K562 (cell line): ENCODE measurements at regions not wholly inside any gene's neighbourhood (a gene's known extent, or its start where the extent isn't known, plus 50 kb on each side); places are given as distances from the start of the nearest gene placed in this dataset.

Experiments used
- ATAC-seq: fragments of 200-7000 bp; cut with Tn5 transposase; 3 replicates; pipeline ENCODE4 v1.9.1; 2020; ENCODE audit warnings: moderate library complexity
- BruUV-seq: library from RNA; stranded (reverse); fragments of 400-500 nt; replicated peaks from 2 replicates; lab custom pipeline; 2021; lab: Mats Ljungman, UMichigan
- CTCF ChIA-PET: fragments of 300-600 bp; formaldehyde crosslinking; extraction: SDS; loops from one replicate; lab custom pipeline; 2021; ENCODE audit warnings: low intra/inter-chr PET ratio; lab: Yijun Ruan, JAX
- POLR2A ChIA-PET: fragments of 300-600, 350-650 bp; sonication (Branson Sonifier 250); formaldehyde crosslinking; extraction: SDS; loops from one replicate; lab custom pipeline; 2021; ENCODE audit warnings: antibody characterized with exemption, inconsistent platforms; lab: Yijun Ruan, JAX
- DNase-seq, 4 experiments: peaks; one replicate each; pipeline versions ENCODE4 v3.0.0 to v3.0.0-alpha.2; 2011 to 2018; ENCODE audit warnings: low spot score in 3 of 4, mixed read lengths in 3 of 4; ENCODE audit errors: extremely low read depth in 1 of 4
- FAIRE-seq: peaks from 2 replicates; lab custom pipeline; 2011; peaks lifted over from hg19 to GRCh38; lab: Jason Lieb, UNC
- H2AFZ ChIP-seq: 2 replicates; pipeline ENCODE4 v1.6.0; 2011; ENCODE audit warnings: low read depth, low read length, control low read depth, inconsistent platforms
- H3K27ac ChIP-seq: fragments of 200-600 bp; 3 replicates; pipeline ENCODE4 v1.8.0; 2011; ENCODE audit warnings: low read depth, mild to moderate bottlenecking, control low read depth, inconsistent platforms, low read length, moderate library complexity, mixed read lengths; ENCODE audit errors: extremely low read depth
- H3K27me3 ChIP-seq, 2 experiments: fragments of 300-600 bp in 1 of 2; 2 replicates in 1 of 2; 3 replicates in 1 of 2; pipeline versions ENCODE4 v1.6.0 to v1.8.0; 2011; ENCODE audit warnings: inconsistent platforms in 2 of 2, low read length in 2 of 2, mild to moderate bottlenecking in 1 of 2, mixed read lengths in 1 of 2, moderate library complexity in 1 of 2; ENCODE audit not compliant: control insufficient read depth in 2 of 2, insufficient read depth in 2 of 2
- H3K36me3 ChIP-seq: fragments of 300-600 bp; 3 replicates; pipeline ENCODE4 v1.8.0; 2011; ENCODE audit warnings: mild to moderate bottlenecking, low read length, inconsistent platforms; ENCODE audit not compliant: control insufficient read depth, insufficient read depth
- H3K4me1 ChIP-seq, 2 experiments: fragments of 200-600 bp in 1 of 2; replicated peaks in 1 of 2; 2 replicates in 1 of 2; 3 replicates in 1 of 2; pipeline versions ENCODE4 v1.5.1 to v1.8.0; 2011; ENCODE audit warnings: inconsistent platforms in 2 of 2, low read length in 2 of 2, mild to moderate bottlenecking in 1 of 2, mixed read lengths in 1 of 2, moderate library complexity in 1 of 2; ENCODE audit not compliant: control insufficient read depth in 2 of 2, insufficient read depth in 2 of 2
- H3K4me2 ChIP-seq: 2 replicates; pipeline ENCODE4 v1.6.1; 2011; ENCODE audit warnings: low read length, control low read depth, inconsistent platforms, mixed read lengths; ENCODE audit not compliant: insufficient read depth
- H3K4me3 ChIP-seq: fragments of 200-600 bp; sonication (generic), shearing (Covaris generic); 2 replicates; pipeline ENCODE4 v1.5.1; 2016; ENCODE audit warnings: control low read depth, inconsistent platforms
- H3K79me2 ChIP-seq: fragments of 200-600 bp; 3 replicates; pipeline ENCODE4 v1.8.0; 2011; ENCODE audit warnings: low read length, inconsistent platforms; ENCODE audit not compliant: control insufficient read depth, insufficient read depth
- H3K9ac ChIP-seq, 2 experiments: 2 replicates each; pipeline versions ENCODE4 v1.6.0 to v1.6.1; 2011; ENCODE audit warnings: low read depth in 2 of 2, low read length in 2 of 2, control low read depth in 1 of 2, inconsistent platforms in 1 of 2, mild to moderate bottlenecking in 1 of 2, mixed read lengths in 1 of 2; ENCODE audit not compliant: insufficient read depth in 1 of 2
- H3K9me1 ChIP-seq: one replicate; pipeline ENCODE4 v1.6.0; 2011; ENCODE audit warnings: inconsistent platforms, mild to moderate bottlenecking, low read length, moderate library complexity; ENCODE audit not compliant: control insufficient read depth, insufficient read depth
- H3K9me3 ChIP-seq: replicated peaks from 2 replicates; pipeline ENCODE4 v1.5.1; 2011; ENCODE audit warnings: low read depth, low read length, inconsistent platforms; ENCODE audit not compliant: control insufficient read depth, insufficient read depth
- H4K20me1 ChIP-seq: replicated peaks from 2 replicates; pipeline ENCODE4 v1.6.1; 2011; ENCODE audit warnings: low read length, inconsistent platforms, mixed read lengths; ENCODE audit not compliant: control insufficient read depth, insufficient read depth
- CEBPB ChIP-seq: fragments of 450-650 bp; IDR thresholded peaks from 2 replicates; pipeline ENCODE4 v1.6.1; 2016; ENCODE audit warnings: missing genetic modification characterization, missing compliant biosample characterization
- FOXA3 ChIP-seq, 2 experiments: fragments of 450-650 bp in 1 of 2; sonication (generic) in 1 of 2; formaldehyde crosslinking; IDR thresholded peaks in 1 of 2; conservative IDR thresholded peaks in 1 of 2; 2 replicates each; pipeline versions ENCODE4 v1.4.0 to v1.8.0; 2020 to 2022; ENCODE audit warnings: mild to moderate bottlenecking in 2 of 2, missing genetic modification reagents in 1 of 2
- HNRNPL ChIP-seq: fragments of 200-400 bp; formaldehyde crosslinking; IDR thresholded peaks from 2 replicates; pipeline ENCODE4 v1.6.1; 2017; ENCODE audit warnings: low read depth, mild to moderate bottlenecking, low read length
- HOXB6 ChIP-seq: fragments of 250-450 bp; sonication (Bioruptor Pico); IDR thresholded peaks from 2 replicates; pipeline ENCODE4 v1.5.1; 2022; ENCODE audit warnings: mild to moderate bottlenecking, borderline replicate concordance
- ILK ChIP-seq: fragments of 450-650 bp; IDR thresholded peaks from 2 replicates; pipeline ENCODE4 v1.6.1; 2016; ENCODE audit warnings: missing genetic modification characterization, low read depth, mild to moderate bottlenecking, missing compliant biosample characterization, moderate library complexity, borderline replicate concordance
- MAFK ChIP-seq: IDR thresholded peaks from 2 replicates; pipeline ENCODE4 v1.6.1; 2011; ENCODE audit warnings: low read length, improper control_type of control experiment
- MTA3 ChIP-seq: fragments of 450-650 bp; formaldehyde crosslinking; IDR thresholded peaks from 2 replicates; pipeline ENCODE4 v1.6.1; 2017; ENCODE audit warnings: mild to moderate bottlenecking, borderline replicate concordance
- NR2F6 ChIP-seq: fragments of 450-650 bp; formaldehyde crosslinking; IDR thresholded peaks from 2 replicates; pipeline ENCODE4 v1.4.0; 2020; ENCODE audit warnings: mild to moderate bottlenecking
- RBM22 ChIP-seq: fragments of 200-400 bp; formaldehyde crosslinking; IDR thresholded peaks from 2 replicates; pipeline ENCODE4 v1.6.1; 2018; ENCODE audit warnings: low read length, low read depth; ENCODE audit not compliant: poor library complexity, severe bottlenecking
- SMARCA4 ChIP-seq: fragments of 450-650 bp; IDR thresholded peaks from 2 replicates; pipeline ENCODE4 v1.6.1; 2016
- TAL1 ChIP-seq: fragments of 450-650 bp; IDR thresholded peaks from 2 replicates; pipeline ENCODE4 v1.6.1; 2016; ENCODE audit warnings: mild to moderate bottlenecking
- THRAP3 ChIP-seq: fragments of 450-650 bp; IDR thresholded peaks from 2 replicates; pipeline ENCODE4 v1.6.1; 2016; ENCODE audit warnings: mild to moderate bottlenecking, inconsistent platforms, borderline replicate concordance
- ZBTB11 ChIP-seq, 3 experiments: fragments of 200-800 bp in 1 of 3; fragments of 250-450 bp in 1 of 3; fragments of 450-650 bp in 1 of 3; sonication (Bioruptor Pico) in 1 of 3; sonication (Bioruptor generic) in 1 of 3; formaldehyde crosslinking in 1 of 3; IDR thresholded peaks; 2 replicates each; pipeline versions ENCODE4 v1.6.1 to v1.8.0; 2016 to 2022; ENCODE audit warnings: mild to moderate bottlenecking in 2 of 3, missing genetic modification characterization in 2 of 3, missing compliant biosample characterization in 1 of 3, moderate library complexity in 1 of 3
- ZKSCAN3 ChIP-seq: fragments of 250-450 bp; sonication (Bioruptor Pico); IDR thresholded peaks from 2 replicates; pipeline ENCODE4 v1.4.0; 2020
- ZNF584 ChIP-seq: fragments of 200-800 bp; sonication (Bioruptor generic); IDR thresholded peaks from 2 replicates; pipeline ENCODE4 v1.6.1; 2016; ENCODE audit warnings: low read depth, mild to moderate bottlenecking, missing genetic modification characterization, missing compliant biosample characterization
- ZNF764 ChIP-seq: fragments of 250-450 bp; sonication (Bioruptor Pico); IDR thresholded peaks from 2 replicates; pipeline ENCODE4 v1.4.0; 2020; ENCODE audit warnings: low read depth, mild to moderate bottlenecking, moderate library complexity
- in situ Hi-C: fragments of 300-500 bp; cut with MboI; formaldehyde crosslinking; loops from 4 replicates; pipeline ENCODE4 v1.15.0; 2018; ENCODE audit warnings: inconsistent platforms, mixed read lengths
- intact Hi-C: fragments of 100-400 bp; cut with micrococcal nuclease; formaldehyde crosslinking; loops from 2 replicates; pipeline ENCODE4 v1.14.2; 2022

DNA sequence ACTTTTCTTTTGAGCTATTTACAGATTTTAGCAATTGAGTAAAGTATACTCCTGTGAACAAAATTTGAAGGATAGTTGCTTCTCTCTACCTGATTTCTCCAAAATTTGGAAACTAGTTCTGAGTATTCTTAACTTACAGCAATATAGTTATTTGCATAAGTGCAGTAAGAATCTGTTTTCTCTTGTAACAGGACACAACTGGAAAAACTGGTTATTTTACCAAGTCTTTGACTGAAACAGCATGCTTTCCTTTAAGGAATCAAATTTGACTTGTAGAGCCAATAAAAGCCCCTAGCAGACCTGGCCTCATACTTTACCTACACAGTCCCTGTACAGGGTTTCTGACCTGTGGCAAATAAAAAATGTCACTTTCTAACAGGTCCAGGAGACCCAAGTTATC, 301.9 kb upstream of the POU5F2 start:
- Histone ChIP-seq H3K4me1 (no peaks in the 10 kb centered on the region), H3K9me3 (no peaks in the 10 kb centered on the region), H3K9ac (no peak overlapping the region), H3K27me3 (no peaks in the 10 kb centered on the region), H3K4me3 (no peak overlapping the region), H3K4me2 (no peak overlapping the region), H3K9me1 (no peaks in the 10 kb centered on the region), H3K27ac (no peak overlapping the region), H3K79me2 (no peaks in the 10 kb centered on the region), H3K36me3 (no peaks in the 10 kb centered on the region), H4K20me1 (no peaks in the 10 kb centered on the region), H2AFZ (no peak overlapping the region)
- in situ Hi-C loops (no loop called here), intact Hi-C loops (no loop called here)
- ChIA-PET POLR2A (interaction anchor here (0.6 kb wide), 1 partner anchor 148 kb away, joined by 3 read pairs; no protein-coding TSS in a partner anchor), CTCF (no interaction called here)
- ATAC-seq, result no peak
- DNase-seq, result no peak
- BruUV-seq, result no TSS peak
- TF ChIP-seq MTA3 (no peak), NR2F6 (no peak), ZBTB11 (CRISPR knock-in tag; IDR thresholded peaks at IDR 0.05) (no peak), HNRNPL (no peak), ILK (tag) (no peak), SMARCA4 (no peak), ZKSCAN3 (CRISPR knock-in tag) (no peak), ZNF764 (no peak), HOXB6 (CRISPR knock-in tag) (no peak), THRAP3 (no peak), TAL1 (no peak), CEBPB (tag) (no peak), RBM22 (no peak), ZNF584 (CRISPR knock-in tag) (no peak), MAFK (no peak), FOXA3 (CRISPR knock-in tag; conservative IDR thresholded peaks at IDR 0.05 in 1 of 2, IDR thresholded peaks at IDR 0.05 in 1 of 2) (no peak)
- no peak for FAIRE-seq
